Mesendoderm (in vitro differentiated cells): ENCODE measurements at regions not wholly inside any gene's neighbourhood (a gene's known extent, or its start where the extent isn't known, plus 50 kb on each side); places are given as distances from the start of the nearest gene placed in this dataset.
"Not testable (repeated sequence)": the region's sequence is repeated elsewhere in the genome, so short reads cannot be mapped to it uniquely, and the experiment has no call there.

Source experiments
- DNase-seq: peaks from one replicate; pipeline ENCODE4 v3.0.0; 2013
- H2AK5ac ChIP-seq: 2 replicates; pipeline ENCODE4 v1.6.1; 2013; ENCODE audit warnings: low read length, inconsistent platforms
- H2BK120ac ChIP-seq: 2 replicates; pipeline ENCODE4 v1.6.1; 2013; ENCODE audit warnings: low read depth, mild to moderate bottlenecking, low read length, moderate library complexity, mixed read lengths
- H2BK15ac ChIP-seq: replicated peaks from 2 replicates; pipeline ENCODE4 v1.6.1; 2013; ENCODE audit warnings: low read depth, mild to moderate bottlenecking, moderate library complexity
- H2BK5ac ChIP-seq: 2 replicates; pipeline ENCODE4 v1.6.1; 2013; ENCODE audit warnings: low read length, inconsistent platforms
- H3K18ac ChIP-seq: 2 replicates; pipeline ENCODE4 v1.6.1; 2013; ENCODE audit warnings: mild to moderate bottlenecking, low read length, mixed read lengths
- H3K23ac ChIP-seq: one replicate; pipeline ENCODE4 v1.6.1; 2013; ENCODE audit warnings: low read length
- H3K27ac ChIP-seq: 2 replicates; pipeline ENCODE4 v1.5.1; 2013; ENCODE audit warnings: low read depth, mild to moderate bottlenecking, inconsistent platforms, low read length, moderate library complexity
- H3K27me3 ChIP-seq: 2 replicates; pipeline ENCODE4 v1.6.1; 2013; ENCODE audit warnings: low read length, control low read depth, mild to moderate bottlenecking, inconsistent platforms; ENCODE audit not compliant: insufficient read depth, poor library complexity
- H3K36me3 ChIP-seq: 2 replicates; pipeline ENCODE4 v1.6.1; 2013; ENCODE audit warnings: low read length, inconsistent platforms; ENCODE audit not compliant: control insufficient read depth, insufficient read depth
- H3K4ac ChIP-seq: one replicate; pipeline ENCODE4 v1.6.1; 2013; ENCODE audit warnings: low read depth, mild to moderate bottlenecking, low read length, moderate library complexity
- H3K4me1 ChIP-seq: 2 replicates; pipeline ENCODE4 v1.6.1; 2013; ENCODE audit warnings: low read depth, low read length, inconsistent platforms; ENCODE audit not compliant: control insufficient read depth
- H3K4me2 ChIP-seq: 2 replicates; pipeline ENCODE4 v1.6.1; 2013; ENCODE audit warnings: low read length
- H3K4me3 ChIP-seq: 2 replicates; pipeline ENCODE4 v1.5.1; 2013; ENCODE audit warnings: mild to moderate bottlenecking, low read length
- H3K56ac ChIP-seq: one replicate; pipeline ENCODE4 v1.6.1; 2013; ENCODE audit warnings: low read length
- H3K79me1 ChIP-seq: 2 replicates; pipeline ENCODE4 v1.6.1; 2013; ENCODE audit warnings: low read length, inconsistent platforms
- H3K79me2 ChIP-seq: 2 replicates; pipeline ENCODE4 v1.6.1; 2013; ENCODE audit warnings: mild to moderate bottlenecking, low read length; ENCODE audit not compliant: control insufficient read depth, insufficient read depth
- H3K9ac ChIP-seq: 2 replicates; pipeline ENCODE4 v1.6.1; 2013; ENCODE audit warnings: low read length, inconsistent platforms
- H4K5ac ChIP-seq: one replicate; pipeline ENCODE4 v1.6.1; 2013; ENCODE audit warnings: low read length
- H4K8ac ChIP-seq: one replicate; pipeline ENCODE4 v1.6.1; 2013; ENCODE audit warnings: low read depth, mild to moderate bottlenecking, control low read depth, low read length, moderate library complexity
- WGBS: extraction: QIAGEN DNeasy Blood & Tissue Kit; methylation state at CpG from one replicate; pipeline ENCODE4 v1.1.7; 2013; ENCODE audit warnings: low lambda C conversion rate, missing lambda C conversion rate; ENCODE audit not compliant: insufficient coverage; ENCODE audit errors: extremely low coverage; 5-methylcytosine and 5-hydroxymethylcytosine counted together

DNA sequence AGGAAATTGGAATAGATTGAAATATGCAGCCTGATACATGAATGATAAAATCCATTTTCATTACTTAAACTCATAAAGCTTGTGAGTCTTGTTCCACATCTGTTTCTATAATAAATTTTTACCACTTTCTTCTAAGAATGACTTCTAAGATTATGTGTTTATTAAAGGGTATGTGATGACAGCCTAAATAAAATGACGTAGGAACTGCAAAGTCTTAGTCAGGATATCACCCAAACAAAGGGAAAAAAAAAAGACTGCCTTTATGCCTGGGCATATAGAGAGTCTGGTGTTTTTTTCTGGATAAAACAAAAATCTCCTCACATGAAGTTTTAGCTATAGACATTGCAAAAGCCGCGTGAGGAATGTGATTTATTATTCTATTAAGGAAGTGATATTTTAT lies 844.0 kb downstream of the DIPK2A start:
- no peaks in the 10 kb centered on the region for H3K4me1 ChIP-seq
- no peak overlapping the region for H3K18ac ChIP-seq
- H3K36me3 ChIP-seq = no peaks in the 10 kb centered on the region
- H4K8ac ChIP-seq = no peak overlapping the region
- H3K4me3 ChIP-seq = no peak overlapping the region
- no peaks in the 10 kb centered on the region for H3K79me1 ChIP-seq
- no peak overlapping the region for H2AK5ac ChIP-seq
- no peaks in the 10 kb centered on the region for H3K79me2 ChIP-seq
- H3K27ac ChIP-seq = no peak overlapping the region
- H3K9ac ChIP-seq = no peak overlapping the region
- no peak overlapping the region for H3K23ac ChIP-seq
- no peak overlapping the region for H3K56ac ChIP-seq
- no peak overlapping the region for H3K4ac ChIP-seq
- H3K27me3 ChIP-seq = no peaks in the 10 kb centered on the region
- no peak overlapping the region for H4K5ac ChIP-seq
- DNase-seq = no peak
- H2BK5ac ChIP-seq = no peak overlapping the region
- H2BK120ac ChIP-seq = no peak overlapping the region
- H2BK15ac ChIP-seq = no peak overlapping the region
- no peak overlapping the region for H3K4me2 ChIP-seq
- WGBS = no CpG with 5 or more reads among the region's 3 CpGs

DNA sequence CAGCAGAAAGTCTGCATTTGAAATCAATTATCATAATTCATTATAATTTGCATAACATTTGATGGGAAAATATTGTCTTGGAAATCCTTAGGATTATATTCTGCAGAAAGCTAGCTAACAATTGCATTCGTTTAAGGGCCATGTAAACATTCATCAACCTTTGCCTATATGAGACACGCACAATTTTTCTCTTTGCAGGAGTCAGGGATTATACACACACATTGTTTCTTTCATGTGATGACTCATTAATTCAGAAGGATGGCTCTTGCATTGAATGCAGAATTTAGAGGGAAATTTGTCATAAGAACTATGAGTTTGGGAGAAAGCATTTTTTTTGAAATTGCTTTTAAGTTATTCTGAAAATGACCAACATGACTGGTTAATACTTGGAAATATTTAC lies 844.7 kb downstream of the DIPK2A start:
- H3K4ac ChIP-seq = no peak overlapping the region
- no peak overlapping the region for H3K27ac ChIP-seq
- DNase-seq = no peak
- H3K23ac ChIP-seq = no peak overlapping the region
- no peak overlapping the region for H3K18ac ChIP-seq
- no CpG with 5 or more reads among the region's 2 CpGs for whole genome bisulfite sequencing
- no peak overlapping the region for H2BK15ac ChIP-seq
- H3K36me3 ChIP-seq = no peaks in the 10 kb centered on the region
- no peak overlapping the region for H3K4me3 ChIP-seq
- no peaks in the 10 kb centered on the region for H3K79me1 ChIP-seq
- H3K4me1 ChIP-seq = no peaks in the 10 kb centered on the region
- H2BK120ac ChIP-seq = no peak overlapping the region
- no peak overlapping the region for H3K56ac ChIP-seq
- no peaks in the 10 kb centered on the region for H3K79me2 ChIP-seq
- H3K4me2 ChIP-seq = no peak overlapping the region
- no peak overlapping the region for H3K9ac ChIP-seq
- no peak overlapping the region for H2BK5ac ChIP-seq
- H4K5ac ChIP-seq = no peak overlapping the region
- no peak overlapping the region for H2AK5ac ChIP-seq
- H4K8ac ChIP-seq = no peak overlapping the region
- no peaks in the 10 kb centered on the region for H3K27me3 ChIP-seq

DNA sequence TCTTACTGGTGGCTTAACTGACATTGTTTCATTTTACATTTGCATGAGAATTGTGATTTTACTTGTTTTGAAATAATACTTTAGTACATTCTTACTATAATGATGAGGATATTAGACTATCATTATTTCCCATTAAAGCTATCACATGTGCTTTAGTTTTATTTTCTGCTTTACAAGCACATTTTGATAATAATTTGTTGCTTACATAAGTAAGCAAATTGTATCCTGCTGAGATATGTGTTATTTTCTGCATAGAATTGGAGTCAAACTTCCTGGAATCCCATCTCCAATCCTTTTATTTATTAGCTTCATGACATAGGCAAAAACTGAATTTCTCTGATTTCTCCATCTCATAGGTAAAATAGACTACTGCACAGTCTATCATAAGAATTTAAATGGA lies 847.4 kb downstream of the DIPK2A start:
- Histone ChIP-seq H3K4ac (no peak overlapping the region), H2BK120ac (no peak overlapping the region)

DNA sequence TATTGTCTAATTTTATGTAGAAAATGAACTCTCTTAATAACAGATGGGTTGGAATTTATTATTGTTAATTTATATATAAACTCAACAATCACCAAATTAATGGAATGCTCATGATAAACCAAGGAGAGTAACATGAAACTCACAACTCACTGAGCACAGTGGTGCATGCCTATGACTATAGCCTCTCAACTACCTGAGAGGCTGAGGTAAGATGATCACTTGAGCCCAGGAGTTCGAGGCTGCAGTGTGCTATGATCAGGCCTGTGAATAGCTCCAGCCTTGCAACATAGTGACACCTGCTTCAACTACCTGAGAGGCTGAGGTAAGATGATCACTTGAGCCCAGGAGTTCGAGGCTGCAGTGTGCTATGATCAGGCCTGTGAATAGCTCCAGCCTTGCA lies 848.6 kb downstream of the DIPK2A start:
- DNase-seq, H2BK15ac ChIP-seq, H3K23ac ChIP-seq, H3K4me1 ChIP-seq, H3K4me2 ChIP-seq, H3K18ac ChIP-seq, H4K8ac ChIP-seq, H3K27me3 ChIP-seq, H2AK5ac ChIP-seq, H3K36me3 ChIP-seq, H2BK5ac ChIP-seq, H3K79me1 ChIP-seq, H4K5ac ChIP-seq, H3K4me3 ChIP-seq, H3K79me2 ChIP-seq, H2BK120ac ChIP-seq, H3K27ac ChIP-seq, H3K9ac ChIP-seq, H3K4ac ChIP-seq, H3K56ac ChIP-seq: not testable (repeated sequence)
- no CpG with 5 or more reads among the region's 2 CpGs for WGBS

More for the DNA sequence above, 847.4 kb downstream of the DIPK2A start:
- no peak overlapping the region for H3K4me3 ChIP-seq
- H3K23ac ChIP-seq = no peak overlapping the region
- no peak overlapping the region for H2BK15ac ChIP-seq
- H3K79me1 ChIP-seq = no peaks in the 10 kb centered on the region
- no peak overlapping the region for H4K8ac ChIP-seq
- no peak overlapping the region for H3K56ac ChIP-seq
- H2BK5ac ChIP-seq = no peak overlapping the region
- H3K27me3 ChIP-seq = no peaks in the 10 kb centered on the region
- no peak overlapping the region for H2AK5ac ChIP-seq
- H3K18ac ChIP-seq = no peak overlapping the region
- no peak for DNase-seq
- H3K79me2 ChIP-seq = no peaks in the 10 kb centered on the region
- no peak overlapping the region for H4K5ac ChIP-seq
- H3K4me1 ChIP-seq = no peaks in the 10 kb centered on the region
- no peaks in the 10 kb centered on the region for H3K36me3 ChIP-seq
- no peak overlapping the region for H3K27ac ChIP-seq
- no peak overlapping the region for H3K9ac ChIP-seq
- H3K4me2 ChIP-seq = no peak overlapping the region

DNA sequence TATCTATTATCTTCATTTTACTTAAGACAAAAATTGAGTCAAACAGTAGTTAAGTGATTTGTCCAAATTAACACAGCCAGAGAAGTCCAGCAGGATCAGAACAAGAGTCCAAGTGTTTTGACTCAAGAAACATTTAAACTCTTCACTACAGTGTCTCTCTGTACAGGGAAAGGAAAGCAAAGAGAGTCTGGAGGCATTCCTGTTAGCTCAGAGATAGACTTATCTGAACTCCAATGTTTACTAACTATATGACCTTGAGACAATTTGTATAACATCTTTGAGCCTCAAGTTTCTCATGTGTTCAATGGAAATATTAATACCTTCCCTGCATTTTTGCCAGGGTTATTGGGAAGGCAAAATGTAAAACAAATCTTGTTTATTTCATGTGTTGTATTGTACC lies 849.1 kb downstream of the DIPK2A start:
- H3K36me3 ChIP-seq = no peaks in the 10 kb centered on the region
- no peak overlapping the region for H2AK5ac ChIP-seq
- H3K4ac ChIP-seq = no peak overlapping the region
- H2BK5ac ChIP-seq = no peak overlapping the region
- no peak overlapping the region for H4K5ac ChIP-seq
- no peak overlapping the region for H3K18ac ChIP-seq
- H3K79me1 ChIP-seq = no peaks in the 10 kb centered on the region
- no peak overlapping the region for H3K56ac ChIP-seq
- H3K27ac ChIP-seq = no peak overlapping the region
- H3K4me2 ChIP-seq = no peak overlapping the region
- H3K79me2 ChIP-seq = no peaks in the 10 kb centered on the region
- H2BK120ac ChIP-seq = no peak overlapping the region
- H3K23ac ChIP-seq = no peak overlapping the region
- H3K9ac ChIP-seq = no peak overlapping the region
- no peaks in the 10 kb centered on the region for H3K4me1 ChIP-seq
- no peak overlapping the region for H2BK15ac ChIP-seq
- H4K8ac ChIP-seq = no peak overlapping the region
- no peaks in the 10 kb centered on the region for H3K27me3 ChIP-seq
- DNase-seq = no peak
- no peak overlapping the region for H3K4me3 ChIP-seq

DNA sequence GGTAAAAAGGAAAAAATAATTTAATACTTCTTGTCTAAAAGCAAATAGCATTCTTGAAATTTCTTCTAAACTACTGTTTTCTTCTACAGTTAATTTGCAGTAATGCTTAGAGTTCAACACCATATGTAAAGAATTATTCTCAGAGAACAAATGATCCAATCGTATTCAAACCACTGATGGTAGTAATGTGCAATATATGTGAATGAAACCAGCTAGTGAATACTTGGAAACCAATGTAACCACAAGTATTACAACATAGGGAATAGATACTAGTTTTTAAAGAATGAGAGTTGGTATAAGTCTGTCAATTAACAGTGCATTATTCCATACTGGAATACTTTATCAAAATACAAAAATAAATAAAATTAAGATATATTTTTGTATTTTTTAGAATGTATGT lies 850.0 kb downstream of the DIPK2A start:
- H3K36me3 ChIP-seq = no peaks in the 10 kb centered on the region
- H3K27ac ChIP-seq = no peak overlapping the region
- DNase-seq = no peak
- H3K4me2 ChIP-seq = no peak overlapping the region
- no peaks in the 10 kb centered on the region for H3K4me1 ChIP-seq
- no peak overlapping the region for H2BK5ac ChIP-seq
- no peaks in the 10 kb centered on the region for H3K79me1 ChIP-seq
- no peak overlapping the region for H4K8ac ChIP-seq
- H3K4me3 ChIP-seq = no peak overlapping the region
- no peak overlapping the region for H3K18ac ChIP-seq
- no peak overlapping the region for H2AK5ac ChIP-seq
- H3K27me3 ChIP-seq = no peaks in the 10 kb centered on the region
- no peaks in the 10 kb centered on the region for H3K79me2 ChIP-seq
- WGBS = no CpG with 5 or more reads among the region's 1 CpG
- H3K4ac ChIP-seq = no peak overlapping the region
- H2BK15ac ChIP-seq = no peak overlapping the region
- no peak overlapping the region for H2BK120ac ChIP-seq
- H3K9ac ChIP-seq = no peak overlapping the region
- no peak overlapping the region for H4K5ac ChIP-seq
- no peak overlapping the region for H3K56ac ChIP-seq
- H3K23ac ChIP-seq = no peak overlapping the region
